Spleen (tissue), 11 donors: ENCODE measurements at regions not wholly inside any gene's neighbourhood (a gene's known extent, or its start where the extent isn't known, plus 50 kb on each side); places are given as distances from the start of the nearest gene placed in this dataset.

ENCODE experiments used
- DNase-seq: peaks from one replicate; pipeline ENCODE4 v3.0.0-alpha.2; 2020
- H3K27ac ChIP-seq, 8 donors: fragments of 200-600 bp; sonication (generic) in 7 of 8; 1 replicate in 4 of 8; 2 replicates in 4 of 8; pipeline versions ENCODE4 v1.5.0 to v1.8.0; 2016 to 2021; ENCODE audit warnings: inconsistent platforms in 4 of 8, mild to moderate bottlenecking in 4 of 8, moderate library complexity in 1 of 8
- H3K27me3 ChIP-seq, 7 donors: fragments of 200-600 bp; sonication (generic) in 6 of 7; replicated peaks in 1 of 7; 1 replicate in 4 of 7; 2 replicates in 3 of 7; pipeline versions ENCODE4 v1.5.0 to v1.8.0; 2016 to 2021; ENCODE audit warnings: inconsistent platforms in 3 of 7, mild to moderate bottlenecking in 1 of 7
- H3K36me3 ChIP-seq, 6 donors: fragments of 200-600 bp; sonication (generic) in 5 of 6; 1 replicate in 4 of 6; 2 replicates in 2 of 6; pipeline versions ENCODE4 v1.5.0 to v1.8.0; 2016 to 2021; ENCODE audit warnings: inconsistent platforms in 2 of 6
- H3K4me1 ChIP-seq, 6 donors: fragments of 200-600 bp; sonication (generic) in 5 of 6; 1 replicate in 3 of 6; 2 replicates in 3 of 6; pipeline versions ENCODE4 v1.5.0 to v1.8.0; 2016 to 2021; ENCODE audit warnings: inconsistent platforms in 3 of 6
- H3K4me3 ChIP-seq, 8 donors: fragments of 200-600 bp; sonication (generic) in 7 of 8; 1 replicate in 4 of 8; 2 replicates in 4 of 8; pipeline versions ENCODE4 v1.5.0 to v1.8.0; 2016 to 2021; ENCODE audit warnings: inconsistent platforms in 4 of 8, mild to moderate bottlenecking in 4 of 8, moderate library complexity in 2 of 8
- H3K9me3 ChIP-seq, 8 donors: fragments of 200-600 bp; sonication (generic) in 7 of 8; 1 replicate in 4 of 8; 2 replicates in 4 of 8; pipeline versions ENCODE4 v1.5.0 to v1.8.0; 2016 to 2021; ENCODE audit warnings: inconsistent platforms in 4 of 8
- CTCF ChIP-seq, 11 experiments: fragments of 200-600 bp in 7 of 11; fragments of 450-650 bp in 4 of 11; sonication (generic) in 4 of 11; IDR thresholded peaks in 8 of 11; conservative IDR thresholded peaks in 3 of 11; 1 replicate in 7 of 11; 2 replicates in 4 of 11; pipeline versions ENCODE4 v1.4.0 to v1.8.0; 2016 to 2021; ENCODE audit warnings: antibody characterized with exemption in 11 of 11, inconsistent platforms in 4 of 11, mild to moderate bottlenecking in 1 of 11
- POLR2A ChIP-seq, 3 donors: fragments of 450-650 bp; IDR thresholded peaks; one replicate each; pipeline ENCODE4 v1.5.1; 2017; ENCODE audit warnings: antibody characterized with exemption in 3 of 3, mild to moderate bottlenecking in 1 of 3
- POLR2AphosphoS5 ChIP-seq, 3 donors: sonication (generic); formaldehyde crosslinking; IDR thresholded peaks; one replicate each; pipeline ENCODE4 v1.5.1; 2017; ENCODE audit warnings: antibody characterized with exemption in 3 of 3
- WGBS, 5 donors: extraction: QIAGEN DNeasy Blood & Tissue Kit in 3 of 5; methylation state at CpG; one replicate each; pipeline versions ENCODE4 v1.1.5 to v1.1.7; 2013 to 2018; 5-methylcytosine and 5-hydroxymethylcytosine counted together
- intact Hi-C: fragments of 100-400 bp; cut with DNase I; formaldehyde crosslinking; loops from one replicate; pipeline ENCODE4 v1.15.0; 2023; ENCODE audit warnings: low total_unique reads
- donor health status: healthy with polysubstance abuse.
- donor health status: DM: no; HTN: no; CAD: no; lungs with moderate emphysema.
- donor health status: DM: no; HTN: no; CAD: no.
- donor health status: Bipolar disorder and iron deficiency.
- donor health status: healthy.
- donor health status: DM: no; HTN: no; CAD: no.
- donor health status: DM: yes; HTN: yes; CAD: no.

GRCh38 chr13:62087124-62087523, 671.5 kb upstream of the PCDH20 start:
- H3K4me1 ChIP-seq: no peaks in the 10 kb centered on the region
- peaks cover 0 to 6% (median 0%) of the 10 kb centered on the region in 8 donors for H3K9me3 ChIP-seq
- 67 to 82% (median 72%) methylated on average over 4 of the region's 4 CpGs for WGBS, 5 donors

GRCh38 chr13:62085337-62086229, 669.9 kb upstream of the PCDH20 start:
- H3K9me3 ChIP-seq: peaks cover 0 to 5% (median 0%) of the 10 kb centered on the region in 8 donors
- intact Hi-C loops: no loop called here
- TF ChIP-seq POLR2A (IDR thresholded peaks at IDR 0.05) (no peak), CTCF (IDR thresholded peaks at IDR 0.05 in 8 of 11, conservative IDR thresholded peaks at IDR 0.05 in 3 of 11) (no peak), POLR2AphosphoS5 (IDR thresholded peaks at IDR 0.05) (no peak)
- no peak overlapping the region for H3K4me3 ChIP-seq
- H3K4me1 ChIP-seq: no peaks in the 10 kb centered on the region
- H3K27me3 ChIP-seq: no peaks in the 10 kb centered on the region
- 52 to 63% (median 59%) methylated on average over 5 of the region's 5 CpGs for WGBS, 5 donors
- H3K27ac ChIP-seq: no peak overlapping the region
- no peaks in the 10 kb centered on the region for H3K36me3 ChIP-seq
- no peak for DNase-seq

More at GRCh38 chr13:62087124-62087523, 671.5 kb upstream of the PCDH20 start:
- Histone ChIP-seq H3K36me3 (no peaks in the 10 kb centered on the region), H3K27me3 (no peaks in the 10 kb centered on the region), H3K27ac (no peak overlapping the region), H3K4me3 (no peak overlapping the region)
- no peak for DNase-seq
- intact Hi-C loops: no loop called here
- no peak for TF ChIP-seq POLR2A (IDR thresholded peaks at IDR 0.05)
- no peak for TF ChIP-seq CTCF (IDR thresholded peaks at IDR 0.05 in 8 of 11, conservative IDR thresholded peaks at IDR 0.05 in 3 of 11)
- no peak for TF ChIP-seq POLR2AphosphoS5 (IDR thresholded peaks at IDR 0.05)

- Histone ChIP-seq H3K27ac (no peak overlapping the region), H3K4me3 (no peak overlapping the region), H3K27me3 (no peaks in the 10 kb centered on the region), H3K36me3 (no peaks in the 10 kb centered on the region), H3K4me1 (no peaks in the 10 kb centered on the region), H3K9me3 (no peaks in the 10 kb centered on the region)
- no peak for TF ChIP-seq POLR2A (IDR thresholded peaks at IDR 0.05)
- no peak for TF ChIP-seq CTCF (IDR thresholded peaks at IDR 0.05 in 8 of 11, conservative IDR thresholded peaks at IDR 0.05 in 3 of 11)
- no peak for TF ChIP-seq POLR2AphosphoS5 (IDR thresholded peaks at IDR 0.05)
- DNase-seq: no peak
- intact Hi-C loops: no loop called here
These were observed 669.1 kb upstream of the PCDH20 start for GRCh38 chr13:62084728-62085127.

GRCh38 chr13:62067821-62068220, 652.2 kb upstream of the PCDH20 start:
- 82 to 89% (median 84%) methylated on average over 4 of the region's 4 CpGs for WGBS, 5 donors
- Histone ChIP-seq H3K27me3 (no peaks in the 10 kb centered on the region), H3K4me3 (no peak overlapping the region), H3K4me1 (no peaks in the 10 kb centered on the region), H3K36me3 (no peaks in the 10 kb centered on the region), H3K27ac (no peak overlapping the region), H3K9me3 (peaks cover 0 to 13% (median 7%) of the 10 kb centered on the region in 8 donors)
- intact Hi-C loops: no loop called here
- TF ChIP-seq POLR2A (IDR thresholded peaks at IDR 0.05) (no peak), CTCF (IDR thresholded peaks at IDR 0.05 in 8 of 11, conservative IDR thresholded peaks at IDR 0.05 in 3 of 11) (no peak)
- no peak for DNase-seq
